ENCODE measurements at regions not wholly inside any gene's neighbourhood (a gene's known extent, or its start where the extent isn't known, plus 50 kb on each side); places are given as distances from the start of the nearest gene placed in this dataset.

DNA sequence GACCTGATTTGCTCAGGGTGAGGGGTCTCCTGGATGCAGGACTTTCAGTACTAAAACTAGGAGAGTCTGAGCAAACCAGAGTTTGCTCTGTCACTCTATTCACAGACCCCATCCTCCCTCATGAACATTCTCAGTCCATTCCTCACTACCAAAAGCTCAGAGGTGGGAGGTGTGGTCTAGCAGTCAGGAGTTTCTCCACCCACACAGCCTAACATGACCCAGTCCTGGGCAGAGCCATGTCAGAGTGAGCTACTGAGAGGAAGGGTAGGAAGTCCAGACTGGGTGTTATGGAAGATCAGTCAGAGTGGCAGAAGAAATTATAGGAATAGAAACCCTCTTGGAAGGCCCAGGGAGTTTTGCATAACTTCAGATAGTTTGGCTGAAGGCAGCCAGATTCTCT is 113.3 kb upstream of the GRAMD2B start:
- in situ Hi-C loops (cut with HindIII; ENCODE audit: low pct_unique_long_range_greater_than_20kb, low sequenced_read_pairs), result no loop called here
- no peak for DNase-seq (ENCODE audit: low read depth)

DNA sequence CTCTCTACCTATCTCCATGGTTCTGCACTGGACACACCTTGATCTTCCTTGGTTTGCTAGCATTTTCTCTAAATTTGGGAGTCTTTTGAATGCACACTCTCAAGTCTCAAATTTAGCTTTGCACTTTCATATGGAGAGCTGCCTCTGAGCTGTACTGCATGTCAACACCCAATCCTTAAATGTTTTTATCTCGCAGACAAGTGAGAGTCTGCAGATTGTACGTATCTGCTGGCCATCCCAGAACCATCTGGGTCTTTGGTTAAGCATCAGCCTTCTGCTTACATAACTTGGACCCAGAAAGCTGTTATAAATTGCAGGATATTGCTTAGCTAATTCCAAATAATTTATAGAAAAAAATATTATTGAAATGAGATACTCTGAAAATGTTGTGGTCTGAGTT is 111.4 kb upstream of the GRAMD2B start:
- DNase-seq (ENCODE audit: low read depth), result no peak
- in situ Hi-C loops (cut with HindIII; ENCODE audit: low pct_unique_long_range_greater_than_20kb, low sequenced_read_pairs), result no loop called here

DNA sequence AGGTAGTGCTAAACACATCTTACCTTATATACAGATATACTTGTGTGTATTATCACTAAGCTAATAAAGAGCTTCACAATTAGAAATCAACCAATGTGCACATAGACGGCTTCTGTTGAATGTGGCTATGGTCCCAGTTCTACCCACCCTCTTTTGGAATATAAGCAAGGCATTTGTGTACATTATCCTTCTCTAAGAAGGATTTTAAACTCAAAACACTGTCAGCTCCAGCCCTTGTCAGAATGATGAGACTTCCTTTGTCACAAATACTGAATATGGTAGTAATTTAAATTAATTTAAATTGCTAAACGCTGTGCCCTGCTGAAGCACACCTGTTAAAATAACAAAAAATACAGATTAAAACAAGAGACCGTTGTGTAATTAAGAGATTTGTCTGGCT is 107.9 kb upstream of the GRAMD2B start:
- in situ Hi-C loops (cut with HindIII; ENCODE audit: low pct_unique_long_range_greater_than_20kb, low sequenced_read_pairs), result no loop called here
- DNase-seq (ENCODE audit: low read depth), result no peak

DNA sequence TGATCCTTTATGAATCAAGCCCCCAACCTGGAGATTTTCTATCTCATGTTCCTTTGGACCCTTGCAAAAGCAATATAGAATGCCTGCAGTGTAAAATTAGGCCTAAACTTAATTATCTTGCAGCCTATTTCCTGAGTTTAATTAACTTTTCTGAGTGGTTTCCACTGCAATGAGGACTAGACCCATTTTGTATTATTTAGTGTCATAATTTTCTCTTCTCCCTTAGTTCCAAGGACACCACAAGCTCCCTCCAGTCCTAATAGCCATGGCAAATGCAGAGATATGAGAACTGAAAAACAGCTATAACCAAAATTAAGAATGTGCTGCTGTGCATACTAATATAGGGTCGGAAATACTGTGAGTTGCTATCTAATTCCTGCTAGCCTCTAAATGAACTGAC is 90.9 kb upstream of the GRAMD2B start:
- DNase-seq (ENCODE audit: low read depth), result no peak
- in situ Hi-C loops (cut with HindIII; ENCODE audit: low pct_unique_long_range_greater_than_20kb, low sequenced_read_pairs), result no loop called here

DNA sequence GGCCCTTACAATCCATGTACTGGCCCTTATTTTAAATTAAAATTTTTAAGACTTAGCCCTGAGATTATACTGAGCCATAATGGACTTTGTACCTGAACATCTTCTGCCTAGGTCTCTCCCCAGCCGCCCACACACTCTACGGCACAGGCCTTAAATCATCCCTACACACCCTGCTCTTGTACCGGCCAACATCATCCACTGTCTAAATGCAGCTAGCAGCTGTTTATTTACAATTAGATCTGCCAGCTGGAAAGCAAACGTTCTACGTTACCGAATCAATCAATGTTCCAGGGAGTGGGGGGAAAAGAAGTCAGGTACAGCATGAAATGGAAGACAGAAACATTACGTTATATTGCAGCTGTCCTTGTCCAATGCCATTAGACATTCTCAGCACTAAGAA is 88.4 kb upstream of the GRAMD2B start:
- in situ Hi-C loops (cut with HindIII; ENCODE audit: low pct_unique_long_range_greater_than_20kb, low sequenced_read_pairs), result no loop called here
- no peak for DNase-seq (ENCODE audit: low read depth)

DNA sequence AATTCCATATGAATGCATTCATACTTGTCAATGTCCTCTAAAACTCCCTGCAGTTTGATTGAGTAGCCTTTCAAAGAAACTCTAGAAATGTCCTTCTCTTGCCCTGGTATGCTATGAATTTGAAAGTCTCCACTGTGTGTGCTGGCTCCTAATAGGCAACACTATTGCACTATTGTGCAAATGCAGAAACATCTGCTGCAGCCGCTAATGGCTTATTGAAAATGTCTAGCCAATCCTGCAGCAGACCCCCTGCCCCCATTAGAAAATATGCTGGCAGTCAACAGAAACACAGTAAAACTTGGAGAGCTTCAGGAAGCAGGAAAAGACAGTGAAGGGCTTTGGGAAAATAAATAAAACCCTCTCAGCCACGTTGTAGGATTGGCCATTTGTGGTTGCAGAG is 87.3 kb upstream of the GRAMD2B start:
- in situ Hi-C loops (cut with HindIII; ENCODE audit: low pct_unique_long_range_greater_than_20kb, low sequenced_read_pairs), result no loop called here
- DNase-seq (ENCODE audit: low read depth), result no peak

DNA sequence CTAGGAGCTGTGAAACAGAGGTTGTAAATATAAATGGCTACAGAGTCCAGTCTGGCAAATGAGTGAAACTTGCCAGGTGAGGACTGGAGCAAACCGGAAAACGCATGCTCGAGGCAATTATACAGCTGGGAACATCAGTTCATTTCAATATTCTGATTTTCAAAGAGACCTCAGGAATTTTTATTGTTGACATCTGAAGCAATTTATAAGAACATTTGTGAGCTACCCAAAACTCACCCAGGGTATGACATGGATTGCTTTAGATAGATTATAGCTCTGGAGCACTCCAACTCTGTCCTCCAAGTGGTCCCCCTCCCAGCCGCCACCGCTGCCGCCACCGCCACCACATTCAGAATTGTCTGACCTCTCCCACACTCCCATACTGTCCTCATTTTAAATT is 84.6 kb upstream of the GRAMD2B start:
- no peak for DNase-seq (ENCODE audit: low read depth)
- in situ Hi-C loops (cut with HindIII; ENCODE audit: low pct_unique_long_range_greater_than_20kb, low sequenced_read_pairs), result no loop called here

DNA sequence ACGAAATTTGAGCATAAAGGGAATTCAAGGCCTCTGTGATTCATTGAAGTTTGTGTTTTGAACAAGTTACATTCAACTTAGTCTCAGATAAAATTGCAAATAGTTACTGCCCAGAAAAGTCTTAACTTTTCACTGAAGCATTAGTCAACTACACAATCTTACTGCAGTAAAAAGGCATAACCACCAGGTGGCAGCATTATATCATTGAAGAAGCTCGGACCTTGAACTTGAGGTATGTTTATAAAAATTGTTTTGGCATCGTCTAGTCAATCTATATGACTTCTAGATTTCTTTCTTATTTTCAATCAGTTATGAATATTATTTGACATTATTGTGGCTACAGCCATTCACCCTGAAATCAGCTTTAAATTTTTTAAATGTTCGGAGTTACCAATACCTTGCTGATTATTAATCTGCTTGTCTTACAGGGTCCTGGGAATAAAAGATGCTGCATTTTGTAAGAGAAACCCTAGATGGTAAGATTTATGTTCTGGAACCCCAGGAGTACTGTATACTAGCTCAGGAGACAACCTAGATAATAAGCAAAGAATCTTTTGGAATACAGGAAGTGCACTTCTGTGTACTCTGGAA is 83.9 kb upstream of the GRAMD2B start:
- in situ Hi-C loops (cut with HindIII; ENCODE audit: low pct_unique_long_range_greater_than_20kb, low sequenced_read_pairs), result no loop called here

DNA sequence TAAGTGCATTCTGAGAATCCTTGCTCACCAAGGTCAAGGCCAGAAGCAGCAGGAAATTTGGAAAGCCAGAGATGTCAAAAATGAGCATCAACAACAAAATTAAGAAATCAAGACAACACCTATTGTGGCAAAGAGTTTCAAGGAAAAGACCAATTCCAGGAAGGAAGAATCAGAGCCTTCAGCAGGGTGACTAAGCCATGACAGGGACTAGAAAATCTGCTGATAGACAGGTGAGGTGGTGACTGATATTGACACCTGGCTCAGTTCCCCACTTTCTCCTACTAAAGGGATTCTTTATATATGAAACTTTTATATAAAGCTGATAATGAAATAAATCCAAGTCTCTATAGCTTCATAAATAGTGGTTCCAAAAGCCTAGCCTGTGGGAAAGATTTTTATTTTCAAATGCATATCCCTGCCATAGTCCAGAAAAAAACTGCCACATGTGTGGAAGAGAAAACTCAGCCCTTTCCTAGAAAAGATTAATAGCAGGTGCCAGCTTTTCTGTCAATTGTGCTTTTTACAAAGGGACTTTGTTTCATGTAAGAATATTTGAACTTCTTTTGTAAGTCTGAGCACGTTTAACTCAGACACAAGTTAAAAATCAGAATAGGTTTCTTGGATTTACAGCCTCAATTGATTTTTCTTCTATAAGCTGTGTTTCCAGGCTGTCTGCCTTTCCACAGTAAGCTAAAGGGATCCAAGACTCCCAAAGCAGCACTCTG is 81.1 kb upstream of the GRAMD2B start:
- DNase-seq (ENCODE audit: low read depth), result no peak
- in situ Hi-C loops (cut with HindIII; ENCODE audit: low pct_unique_long_range_greater_than_20kb, low sequenced_read_pairs), result no loop called here

More for the DNA sequence above, 83.9 kb upstream of the GRAMD2B start:
- peak; percentile 36 for DNase-seq (ENCODE audit: low read depth)

DNA sequence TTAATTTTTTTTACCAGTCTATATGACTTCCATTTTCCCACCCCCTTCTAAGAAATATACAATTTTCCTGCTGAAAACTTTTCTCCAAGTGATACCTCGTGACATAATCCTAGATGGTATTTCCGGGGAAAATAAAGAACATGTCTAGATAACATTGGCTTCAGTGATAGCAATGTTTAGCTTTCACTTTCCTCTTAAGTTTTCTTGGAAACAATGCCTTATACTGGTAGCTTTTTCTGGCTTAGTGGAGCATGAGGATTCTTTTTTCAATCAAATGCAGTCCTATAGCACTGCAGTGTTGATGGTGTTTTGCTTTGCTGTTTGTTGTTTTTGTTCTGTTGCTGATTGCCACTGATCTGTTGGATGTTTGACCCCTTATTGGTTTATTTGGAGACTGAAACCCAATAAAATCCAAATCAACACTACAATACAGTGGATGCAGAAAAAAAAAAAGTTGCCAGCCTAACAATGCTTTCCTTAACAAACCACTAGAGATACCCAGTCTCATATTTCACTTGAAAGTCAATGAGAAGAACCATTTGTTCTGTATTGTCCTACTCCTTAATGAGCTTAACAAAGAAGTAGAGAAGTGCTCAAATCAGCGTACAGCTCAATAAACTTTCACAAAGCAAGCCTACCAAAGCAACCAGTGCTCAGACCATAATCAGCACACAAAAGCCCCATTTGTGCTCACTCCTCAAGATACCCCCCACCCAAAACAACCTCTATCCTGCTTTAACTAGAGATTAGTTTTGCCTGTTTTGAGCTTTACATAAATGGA is 74.2 kb upstream of the GRAMD2B start:
- no peak for DNase-seq (ENCODE audit: low read depth)
- in situ Hi-C loops (cut with HindIII; ENCODE audit: low pct_unique_long_range_greater_than_20kb, low sequenced_read_pairs), result no loop called here

DNA sequence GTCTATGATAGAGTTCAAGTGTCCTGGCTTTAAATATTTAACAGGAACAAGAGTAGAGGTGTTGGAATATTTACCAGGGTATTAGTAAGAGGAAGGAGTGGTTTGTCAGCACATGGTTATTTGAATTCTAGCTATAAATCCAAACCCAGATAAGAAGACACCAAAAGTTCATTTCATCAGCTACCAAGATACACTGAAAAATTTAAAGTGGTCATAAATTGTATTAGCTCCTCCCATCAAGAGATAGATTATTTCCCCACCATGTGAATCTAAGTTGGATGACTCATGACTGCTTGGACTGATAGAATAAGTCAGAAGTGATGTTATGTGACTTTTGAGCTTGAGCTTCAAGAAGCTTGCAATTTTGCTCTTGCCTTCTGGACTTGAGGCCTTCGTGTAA is 72.1 kb upstream of the GRAMD2B start:
- in situ Hi-C loops (cut with HindIII; ENCODE audit: low pct_unique_long_range_greater_than_20kb, low sequenced_read_pairs), result loop anchor here (10.0 to 25.0 kb wide), 2 partner anchors 186 to 244 kb away; partner anchors contain the start of gene ALDH7A1
- DNase-seq (ENCODE audit: low read depth), result peak; percentile 38

DNA sequence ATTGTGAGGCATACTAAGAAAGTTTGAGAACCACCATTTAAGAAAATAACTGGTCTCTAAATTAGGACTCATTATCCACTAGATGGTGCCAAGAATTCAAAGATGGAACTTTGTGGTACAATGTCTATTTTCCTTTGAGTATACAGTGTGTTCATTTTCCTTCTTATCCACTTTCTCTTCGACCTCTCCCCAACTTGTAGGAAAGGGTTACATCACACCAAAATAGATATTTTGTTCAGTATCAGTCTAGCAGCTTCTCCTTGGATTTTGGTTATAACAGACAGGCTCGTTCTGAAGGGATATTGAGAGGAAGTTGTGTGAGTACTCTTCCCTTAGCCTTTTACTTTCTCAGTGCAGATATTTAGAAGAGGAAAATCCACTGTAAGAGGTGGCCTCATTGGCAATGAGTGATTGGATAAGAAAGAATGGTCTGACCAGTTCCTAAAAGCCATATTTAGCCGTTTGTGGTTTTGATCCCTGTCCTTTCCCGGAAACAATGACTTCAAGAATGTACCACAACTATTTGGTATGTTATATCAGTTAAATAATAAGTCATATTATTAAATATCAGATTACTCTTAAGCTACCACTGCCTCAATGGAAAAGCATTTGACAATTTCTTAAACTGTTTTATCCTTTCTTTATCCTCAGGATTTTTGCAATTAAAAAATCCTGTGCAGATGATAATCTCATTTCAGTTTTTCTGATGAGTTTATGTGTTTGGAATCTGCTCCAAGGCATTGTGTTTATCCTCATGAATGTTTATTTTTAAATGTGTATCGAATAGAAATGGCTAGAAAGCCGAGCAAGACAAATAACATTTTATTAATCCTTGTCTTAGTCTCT is 69.0 kb upstream of the GRAMD2B start:
- in situ Hi-C loops (cut with HindIII; ENCODE audit: low pct_unique_long_range_greater_than_20kb, low sequenced_read_pairs), result loop anchor here (10.0 to 25.0 kb wide), 2 partner anchors 183 to 241 kb away; partner anchors contain the start of gene ALDH7A1
- peak; percentile 66 for DNase-seq (ENCODE audit: low read depth)

DNA sequence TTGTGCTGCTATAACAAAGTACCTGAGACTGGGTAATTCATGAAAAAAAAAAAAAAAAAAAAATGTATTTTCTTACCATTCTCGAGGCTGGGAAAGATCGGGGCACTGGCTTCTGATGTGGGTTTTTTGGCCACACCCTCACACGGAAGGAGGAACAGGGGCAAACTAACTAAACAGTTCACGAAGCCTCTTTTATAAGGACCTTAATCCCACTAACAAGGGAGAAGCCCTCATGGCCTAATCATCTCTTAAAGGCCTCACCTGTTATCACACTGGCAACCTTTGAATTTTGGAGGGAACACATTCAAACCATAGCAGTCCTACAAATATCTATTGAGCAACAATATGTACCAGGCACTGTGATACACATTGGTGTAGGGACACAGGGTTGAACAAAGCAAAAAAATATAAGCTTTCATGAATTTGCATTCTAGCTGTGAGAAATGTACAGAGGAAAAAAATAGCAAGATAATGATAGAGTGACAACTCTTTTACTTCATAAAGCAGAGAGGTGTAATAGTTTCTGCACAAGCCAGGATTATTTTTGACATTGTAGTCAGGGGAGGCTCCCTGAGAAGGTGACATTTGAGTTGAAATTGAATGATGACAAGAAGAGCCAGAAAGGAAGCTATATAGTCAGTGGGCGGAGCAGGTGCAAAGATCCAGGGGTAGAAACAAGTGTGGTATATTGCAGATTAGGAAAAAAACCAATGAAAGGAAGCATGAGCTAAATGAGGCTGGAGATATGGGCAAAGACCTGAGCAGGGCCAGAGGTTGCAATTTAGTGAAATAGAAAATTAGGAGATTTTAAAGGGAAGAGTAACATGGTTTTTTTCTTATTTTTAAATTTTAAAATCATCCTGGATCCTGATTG is 68.1 kb upstream of the GRAMD2B start:
- no peak for DNase-seq (ENCODE audit: low read depth)
- in situ Hi-C loops (cut with HindIII; ENCODE audit: low pct_unique_long_range_greater_than_20kb, low sequenced_read_pairs), result loop anchor here (10.0 to 25.0 kb wide), 2 partner anchors 182 to 240 kb away; partner anchors contain the start of gene ALDH7A1

DNA sequence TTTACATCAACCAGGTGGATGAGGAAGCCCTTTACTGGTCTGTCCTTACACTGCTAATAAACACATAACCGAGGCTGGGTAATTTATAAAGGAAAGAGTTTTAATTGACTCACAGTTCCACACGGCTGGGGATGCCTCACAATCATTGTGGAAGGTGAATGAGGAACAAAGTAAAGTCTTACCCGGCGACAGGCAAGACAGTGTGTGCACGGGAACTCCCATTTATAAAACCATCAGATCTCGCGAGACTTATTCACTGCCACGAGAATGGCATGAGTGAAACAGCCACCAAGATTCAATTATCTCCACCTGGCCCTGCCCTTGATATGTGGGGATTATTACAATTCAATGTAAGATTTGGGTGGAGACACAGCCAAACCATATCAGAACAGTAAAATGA is 67.3 kb upstream of the GRAMD2B start:
- in situ Hi-C loops (cut with HindIII; ENCODE audit: low pct_unique_long_range_greater_than_20kb, low sequenced_read_pairs), result loop anchor here (10.0 to 25.0 kb wide), 2 partner anchors 181 to 239 kb away; partner anchors contain the start of gene ALDH7A1
- no peak for DNase-seq (ENCODE audit: low read depth)

DNA sequence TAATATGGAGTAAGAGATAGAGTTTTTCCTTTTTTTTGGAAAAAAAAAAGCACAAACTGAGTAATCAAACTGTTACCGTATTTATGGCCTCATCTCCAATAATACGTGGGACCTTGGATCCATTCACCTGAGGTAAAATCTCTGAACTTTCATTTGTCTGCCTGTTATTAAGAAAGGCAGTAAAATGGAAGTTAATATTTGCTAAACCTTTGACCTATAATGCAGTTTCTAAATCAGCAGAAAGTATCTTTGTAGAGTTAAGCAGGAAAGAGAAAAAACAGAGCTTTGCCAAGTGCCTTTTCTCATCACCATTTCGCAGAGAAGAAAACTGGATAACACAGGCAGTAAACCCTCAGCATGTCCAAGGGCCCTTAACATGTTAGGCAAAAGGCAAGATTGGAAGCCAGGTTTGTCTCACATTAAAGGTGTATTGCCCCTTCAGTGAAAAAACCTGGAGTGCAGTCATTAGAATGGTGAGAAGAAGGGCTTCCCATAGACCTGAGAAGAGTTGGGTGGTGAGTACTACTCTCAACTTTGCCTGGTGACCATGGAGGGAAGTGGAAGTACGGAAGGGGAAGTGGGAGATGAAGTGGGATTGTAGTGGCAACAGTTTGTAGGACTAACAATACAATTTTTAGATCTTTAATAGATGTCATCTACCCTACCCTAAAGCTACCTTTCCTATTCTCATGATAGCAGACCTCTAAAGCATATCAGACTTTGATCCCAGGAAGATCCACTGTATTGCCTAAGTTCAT is 65.4 kb upstream of the GRAMD2B start:
- DNase-seq (ENCODE audit: low read depth), result no peak
- in situ Hi-C loops (cut with HindIII; ENCODE audit: low pct_unique_long_range_greater_than_20kb, low sequenced_read_pairs), result loop anchor here (10.0 to 25.0 kb wide), 2 partner anchors 180 to 237 kb away; partner anchors contain the start of gene ALDH7A1

DNA sequence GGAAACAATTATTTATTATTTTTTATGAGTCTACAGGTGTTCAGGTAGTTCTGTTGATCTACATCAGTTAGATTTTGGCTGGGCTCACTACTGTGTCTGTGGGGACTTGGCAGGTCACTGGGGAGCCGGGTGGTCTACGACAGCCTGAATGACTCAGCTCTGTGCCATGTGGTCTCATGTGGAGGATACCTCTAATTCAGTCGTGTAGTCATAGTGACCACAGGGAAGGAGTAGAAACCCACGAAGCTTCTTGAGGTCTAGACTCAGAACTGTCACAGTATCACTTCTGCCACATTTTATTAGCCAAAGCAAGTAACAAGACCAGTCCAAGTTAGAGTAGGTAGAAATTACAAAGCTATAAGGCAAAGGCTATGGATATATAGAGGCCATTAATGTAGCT is 64.7 kb upstream of the GRAMD2B start:
- in situ Hi-C loops (cut with HindIII; ENCODE audit: low pct_unique_long_range_greater_than_20kb, low sequenced_read_pairs), result loop anchor here (10.0 to 25.0 kb wide), 2 partner anchors 179 to 236 kb away; partner anchors contain the start of gene ALDH7A1
- no peak for DNase-seq (ENCODE audit: low read depth)
